ENCODE measurements at regions not wholly inside any gene's neighbourhood (a gene's known extent, or its start where the extent isn't known, plus 50 kb on each side); places are given as distances from the start of the nearest gene placed in this dataset.

- no peak overlapping the region for H3K4me3 ChIP-seq (ENCODE audit: low read depth, low read length)
- ChIA-PET POLR2A (interaction anchor here (0.6 kb wide), 1 partner anchor 679 kb away, joined by 4 read pairs; no protein-coding TSS in a partner anchor), CTCF (no interaction called here)
- TF ChIP-seq CTCF (IDR thresholded peaks at IDR 0.05; ENCODE audit: insufficient read depth, low read length, missing control alignments): no peak
- DNase-seq (ENCODE audit: low read depth, low spot score): no peak
These were observed 214.4 kb upstream of the RORB start for GRCh38 chr9:74282526-74283253.

GRCh38 chr9:74284581-74285450, 212.3 kb upstream of the RORB start:
- no peak for TF ChIP-seq CTCF (IDR thresholded peaks at IDR 0.05; ENCODE audit: insufficient read depth, low read length, missing control alignments)
- POLR2A ChIA-PET: no interaction called here
- CTCF ChIA-PET: no interaction called here

GRCh38 chr9:74293479-74293878, 203.7 kb upstream of the RORB start:
- no peak for DNase-seq (ENCODE audit: low read depth, low spot score)
- POLR2A ChIA-PET: no interaction called here
- no peak overlapping the region for H3K4me3 ChIP-seq (ENCODE audit: low read depth, low read length)
- CTCF ChIA-PET: no interaction called here
- no peak for TF ChIP-seq CTCF (IDR thresholded peaks at IDR 0.05; ENCODE audit: insufficient read depth, low read length, missing control alignments)

More at GRCh38 chr9:74284581-74285450, 212.3 kb upstream of the RORB start:
- DNase-seq (ENCODE audit: low read depth, low spot score): no peak
- no peak overlapping the region for H3K4me3 ChIP-seq (ENCODE audit: low read depth, low read length)

GRCh38 chr9:74303945-74304344, 193.2 kb upstream of the RORB start:
- no peak overlapping the region for H3K4me3 ChIP-seq (ENCODE audit: low read depth, low read length)
- ChIA-PET CTCF (no interaction called here), POLR2A (no interaction called here)
- TF ChIP-seq CTCF (IDR thresholded peaks at IDR 0.05; ENCODE audit: insufficient read depth, low read length, missing control alignments): no peak
- no peak for DNase-seq (ENCODE audit: low read depth, low spot score)

GRCh38 chr9:74304598-74304997, 192.5 kb upstream of the RORB start:
- CTCF ChIA-PET: no interaction called here

More at GRCh38 chr9:74304598-74304997, 192.5 kb upstream of the RORB start:
- no peak overlapping the region for H3K4me3 ChIP-seq (ENCODE audit: low read depth, low read length)
- POLR2A ChIA-PET: no interaction called here
- no peak for TF ChIP-seq CTCF (IDR thresholded peaks at IDR 0.05; ENCODE audit: insufficient read depth, low read length, missing control alignments)
- DNase-seq (ENCODE audit: low read depth, low spot score): no peak

Data from AG04449 (cell line).